Astrocyte of the cerebellum (primary cell): ENCODE measurements at regions not wholly inside any gene's neighbourhood (a gene's known extent, or its start where the extent isn't known, plus 50 kb on each side); places are given as distances from the start of the nearest gene placed in this dataset.

ENCODE experiments used
- DNase-seq: peaks from one replicate; pipeline ENCODE4 v3.0.0-alpha.2; 2011; ENCODE audit warnings: low read depth
- H3K4me3 ChIP-seq: 2 replicates; pipeline ENCODE4 v1.5.1; 2011; ENCODE audit warnings: mild to moderate bottlenecking, low read depth, low read length, moderate library complexity
- in situ Hi-C: cut with HindIII; loops from 2 replicates; pipeline ENCODE4 v1.10.0; 2017; ENCODE audit warnings: low sequenced_read_pairs
- TF ChIP-seq, protein P1 (sequence below): IDR thresholded peaks from 2 replicates; pipeline ENCODE4 v1.5.1; 2012; ENCODE audit warnings: low read length, low read depth, moderate library complexity, mild to moderate bottlenecking; ENCODE audit errors: missing control alignments

DNA sequence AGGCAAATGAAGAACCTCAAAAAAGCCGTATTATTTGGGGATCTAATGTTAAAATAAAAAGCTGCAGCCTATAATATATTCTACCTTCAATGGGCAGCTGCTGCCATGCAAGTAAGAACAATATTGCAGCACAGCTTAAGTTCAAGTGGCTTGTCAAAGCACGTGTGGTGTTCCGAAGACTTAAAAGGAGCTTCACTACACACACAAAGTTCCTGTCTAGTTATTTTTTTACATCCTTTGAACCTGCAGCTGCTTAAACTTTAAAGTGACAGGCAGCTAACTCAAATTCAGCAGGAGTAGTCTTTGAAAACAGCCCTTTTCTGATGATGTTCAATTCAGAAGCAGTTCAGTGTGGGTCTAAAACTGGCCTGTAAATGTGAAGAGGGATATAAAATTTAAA, 85.8 kb upstream of the XIRP2 start:
- no peak overlapping the region for H3K4me3 ChIP-seq
- in situ Hi-C loops, result no loop called here
- no peak for DNase-seq
- TF ChIP-seq, protein P1, sequence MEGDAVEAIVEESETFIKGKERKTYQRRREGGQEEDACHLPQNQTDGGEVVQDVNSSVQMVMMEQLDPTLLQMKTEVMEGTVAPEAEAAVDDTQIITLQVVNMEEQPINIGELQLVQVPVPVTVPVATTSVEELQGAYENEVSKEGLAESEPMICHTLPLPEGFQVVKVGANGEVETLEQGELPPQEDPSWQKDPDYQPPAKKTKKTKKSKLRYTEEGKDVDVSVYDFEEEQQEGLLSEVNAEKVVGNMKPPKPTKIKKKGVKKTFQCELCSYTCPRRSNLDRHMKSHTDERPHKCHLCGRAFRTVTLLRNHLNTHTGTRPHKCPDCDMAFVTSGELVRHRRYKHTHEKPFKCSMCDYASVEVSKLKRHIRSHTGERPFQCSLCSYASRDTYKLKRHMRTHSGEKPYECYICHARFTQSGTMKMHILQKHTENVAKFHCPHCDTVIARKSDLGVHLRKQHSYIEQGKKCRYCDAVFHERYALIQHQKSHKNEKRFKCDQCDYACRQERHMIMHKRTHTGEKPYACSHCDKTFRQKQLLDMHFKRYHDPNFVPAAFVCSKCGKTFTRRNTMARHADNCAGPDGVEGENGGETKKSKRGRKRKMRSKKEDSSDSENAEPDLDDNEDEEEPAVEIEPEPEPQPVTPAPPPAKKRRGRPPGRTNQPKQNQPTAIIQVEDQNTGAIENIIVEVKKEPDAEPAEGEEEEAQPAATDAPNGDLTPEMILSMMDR, result no peak

DNA sequence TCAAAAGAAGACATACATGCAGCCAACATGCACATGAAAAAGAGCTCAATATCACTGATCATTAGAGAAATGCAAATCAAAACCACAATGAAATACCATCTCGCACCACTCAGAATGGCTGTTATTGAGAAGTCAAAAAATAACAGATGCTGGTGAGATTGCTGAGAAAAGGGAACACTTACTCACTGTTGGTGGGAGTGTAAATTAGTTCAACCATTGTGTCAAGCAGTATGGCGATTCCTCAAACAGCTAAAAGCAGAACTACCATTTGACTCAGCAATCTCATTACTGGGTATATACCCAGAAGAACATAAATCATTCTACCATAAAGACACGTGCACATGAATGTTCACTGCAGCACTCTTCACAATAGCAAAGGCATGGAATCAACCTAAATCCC, 95.5 kb upstream of the XIRP2 start:
- in situ Hi-C loops, result no loop called here
- TF ChIP-seq, protein P1, result no peak
- DNase-seq, result no peak
- no peak overlapping the region for H3K4me3 ChIP-seq

DNA sequence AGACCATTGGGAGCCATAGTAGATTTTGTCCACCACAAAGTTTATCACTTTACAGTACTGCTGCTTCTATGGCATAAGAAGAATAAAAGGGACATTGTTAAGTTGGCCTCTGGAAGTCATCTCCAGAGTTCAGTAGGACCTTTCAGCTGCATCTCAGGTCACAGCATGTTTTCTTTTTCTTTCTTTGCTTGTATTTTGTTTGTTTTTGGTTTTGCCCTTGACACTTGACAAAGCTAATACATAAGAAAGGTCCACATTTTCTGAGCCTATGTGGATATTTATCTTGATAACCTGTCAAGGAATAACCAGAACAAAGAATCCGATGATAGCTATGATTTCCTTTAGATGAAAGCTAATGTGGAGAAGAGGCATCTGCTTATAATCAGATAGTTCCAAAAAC, 101.6 kb upstream of the XIRP2 start:
- TF ChIP-seq, protein P1, result no peak
- in situ Hi-C loops, result no loop called here
- no peak for DNase-seq
- H3K4me3 ChIP-seq, result no peak overlapping the region

DNA sequence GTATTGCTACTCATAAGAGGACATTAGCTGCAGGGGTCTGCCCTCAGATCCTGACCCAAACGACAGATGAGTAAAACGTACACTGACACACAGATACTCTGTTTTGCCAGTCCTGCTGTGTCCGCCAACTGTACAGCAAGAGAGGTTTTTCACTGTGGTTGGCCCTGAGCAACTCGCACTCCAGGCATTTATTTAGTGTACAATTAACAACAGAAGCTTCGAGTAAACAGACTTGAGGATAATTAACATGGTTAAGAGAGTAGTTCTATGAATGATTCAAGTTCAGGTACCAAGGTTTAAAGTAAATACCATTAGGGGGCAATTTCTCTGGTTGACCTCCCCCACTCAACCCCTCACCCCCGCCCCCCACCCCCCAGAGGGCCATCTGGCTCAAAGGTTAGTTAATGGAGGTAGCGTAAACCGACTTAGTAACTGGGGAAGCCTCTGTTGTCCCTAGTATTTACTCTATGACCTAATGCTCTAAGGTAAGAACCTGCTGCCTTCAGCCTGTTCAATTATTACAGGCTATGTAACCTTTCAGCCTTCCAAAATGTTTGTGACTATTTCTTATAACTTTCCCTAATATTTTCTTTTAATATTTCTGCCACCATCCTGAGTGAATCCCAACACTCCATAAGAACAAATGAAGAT, 103.9 kb upstream of the XIRP2 start:
- no peak overlapping the region for H3K4me3 ChIP-seq
- TF ChIP-seq, protein P1, result no peak
- no peak for DNase-seq
- in situ Hi-C loops, result no loop called here

DNA sequence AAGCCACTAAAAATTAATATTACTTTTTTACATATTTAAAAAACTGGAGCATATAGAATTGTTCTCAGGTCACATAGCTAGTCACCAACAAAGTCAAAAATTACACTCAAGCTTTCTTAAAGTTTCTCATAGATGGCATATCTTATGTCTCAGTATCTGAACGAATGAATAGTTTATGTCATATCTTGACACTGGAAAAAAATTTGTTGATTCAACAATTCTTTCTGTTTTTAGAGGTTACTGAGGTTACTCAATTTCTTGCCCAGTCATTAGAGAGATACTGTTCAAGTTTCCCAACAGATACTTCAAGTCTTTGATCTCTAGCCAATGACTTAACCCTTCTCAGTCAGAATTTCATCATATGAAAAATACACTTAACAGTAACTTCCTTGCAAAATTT, 113.1 kb upstream of the XIRP2 start:
- TF ChIP-seq, protein P1, result no peak
- no peak overlapping the region for H3K4me3 ChIP-seq
- in situ Hi-C loops, result no loop called here
- DNase-seq, result no peak

DNA sequence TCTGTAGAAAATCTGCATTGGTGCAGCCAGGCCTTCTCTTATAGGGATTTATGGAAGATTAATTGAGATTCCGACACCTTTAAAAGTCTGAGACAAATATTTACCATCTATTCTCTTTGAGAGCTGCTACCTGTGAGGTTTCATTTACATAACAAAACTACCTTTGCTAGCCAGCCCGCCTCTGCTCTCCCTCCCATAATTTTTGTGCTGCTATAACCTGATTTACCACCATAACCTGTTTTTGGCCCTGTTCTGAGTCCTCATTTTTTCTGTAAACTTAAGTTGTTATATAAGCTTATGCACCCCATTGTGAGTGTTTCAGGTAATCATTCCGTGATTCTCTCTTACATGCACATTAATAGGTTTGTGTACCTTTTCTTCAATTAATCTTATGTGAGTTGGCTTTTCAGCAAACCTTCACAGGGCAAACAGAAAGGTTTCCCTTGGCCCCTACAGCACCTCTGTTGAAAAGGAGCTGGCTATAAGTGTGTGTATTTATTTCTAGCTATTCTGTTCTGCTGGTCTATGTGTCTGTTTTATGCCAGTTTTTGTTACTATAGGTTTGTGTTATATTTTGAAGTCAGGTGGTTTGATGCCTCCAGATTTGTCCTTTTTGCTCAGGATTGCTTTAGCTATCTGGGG, 114.9 kb upstream of the XIRP2 start:
- in situ Hi-C loops, result no loop called here
- TF ChIP-seq, protein P1, result no peak
- H3K4me3 ChIP-seq, result no peak overlapping the region
- no peak for DNase-seq
